Activated CD8-positive, alpha-beta T cell treated with anti-CD3 and anti-CD28 coated beads for 36 hours (primary cell): ENCODE measurements at regions not wholly inside any gene's neighbourhood (a gene's known extent, or its start where the extent isn't known, plus 50 kb on each side); places are given as distances from the start of the nearest gene placed in this dataset.

ENCODE experiments used
- ATAC-seq: fragments of 200-7000 bp; cut with Tn5 transposase; one replicate; pipeline ENCODE4 v1.10.0; 2021; ENCODE audit warnings: mild to moderate bottlenecking, moderate library complexity
- CTCF ChIA-PET: fragments of 350-600 bp; sonication (Branson Sonifier 250); formaldehyde crosslinking; loops from one replicate; lab custom pipeline; 2021; ENCODE audit warnings: antibody characterized with exemption; lab: Charles Lee
- POLR2A ChIA-PET: fragments of 350-600 bp; sonication (Branson Sonifier 250); formaldehyde crosslinking; loops from one replicate; lab custom pipeline; 2021; ENCODE audit warnings: antibody characterized with exemption; lab: Charles Lee
- DNase-seq: peaks from one replicate; pipeline ENCODE4 v3.0.0-alpha.2; 2020
- H3K27ac Mint-ChIP-seq: one replicate; pipeline ENCODE4 v1.8.0; 2021; ENCODE audit warnings: mild to moderate bottlenecking, mixed read lengths
- H3K27me3 Mint-ChIP-seq: one replicate; pipeline ENCODE4 v1.8.0; 2021; ENCODE audit warnings: mixed read lengths
- H3K36me3 Mint-ChIP-seq: one replicate; pipeline ENCODE4 v1.8.0; 2021; ENCODE audit warnings: low read depth, mixed read lengths
- H3K4me1 Mint-ChIP-seq: one replicate; pipeline ENCODE4 v1.8.0; 2021; ENCODE audit warnings: low read depth, mixed read lengths
- H3K4me3 Mint-ChIP-seq: one replicate; pipeline ENCODE4 v1.8.0; 2021; ENCODE audit warnings: mild to moderate bottlenecking, moderate library complexity, mixed read lengths
- H3K9me3 Mint-ChIP-seq: one replicate; pipeline ENCODE4 v1.8.0; 2021; ENCODE audit warnings: mixed read lengths
- CTCF ChIP-seq: fragments of 200-600 bp; IDR thresholded peaks from one replicate; pipeline ENCODE4 v1.8.0; 2022; ENCODE audit warnings: antibody characterized with exemption, mild to moderate bottlenecking
- intact Hi-C: fragments of 100-400 bp; cut with micrococcal nuclease; formaldehyde crosslinking; loops from one replicate; pipeline ENCODE4 v1.10.0; 2022

GRCh38 chr19:29305268-29305667 is 92.3 kb upstream of the UQCRFS1 start:
- Mint-ChIP-seq H3K9me3 (no peaks in the 10 kb centered on the region), H3K36me3 (no peaks in the 10 kb centered on the region), H3K27me3 (peaks cover 18% of the 10 kb centered on the region), H3K4me3 (no peak overlapping the region), H3K4me1 (peaks cover 4% of the 10 kb centered on the region), H3K27ac (no peak overlapping the region)
- no peak for DNase-seq
- no peak for ATAC-seq
- POLR2A ChIA-PET = no interaction called here
- TF ChIP-seq CTCF = no peak
- intact Hi-C loops = no loop called here
- CTCF ChIA-PET = no interaction called here

- CTCF ChIA-PET = interaction anchor here (0.8 kb wide), 1 partner anchor 46 kb away, joined by 3 read pairs; no protein-coding TSS in a partner anchor
- Mint-ChIP-seq H3K27me3 (peaks cover 21% of the 10 kb centered on the region), H3K4me3 (no peak overlapping the region), H3K4me1 (no peaks in the 10 kb centered on the region), H3K36me3 (no peaks in the 10 kb centered on the region), H3K9me3 (no peaks in the 10 kb centered on the region), H3K27ac (no peak overlapping the region)
- intact Hi-C loops = no loop called here
- TF ChIP-seq CTCF = no peak
- ATAC-seq (no peak), DNase-seq (no peak)
- POLR2A ChIA-PET = no interaction called here
Observed at GRCh38 chr19:29308977-29309590, 96.1 kb upstream of the UQCRFS1 start.

GRCh38 chr19:29309637-29310036 is 96.7 kb upstream of the UQCRFS1 start:
- H3K27me3 Mint-ChIP-seq = peaks cover 21% of the 10 kb centered on the region
- ATAC-seq (no peak), DNase-seq (no peak)
- POLR2A ChIA-PET = no interaction called here
- no peak for TF ChIP-seq CTCF
- no peak overlapping the region for H3K4me3 Mint-ChIP-seq
- intact Hi-C loops = no loop called here
- no peaks in the 10 kb centered on the region for H3K36me3 Mint-ChIP-seq
- no peak overlapping the region for H3K27ac Mint-ChIP-seq
- H3K4me1 Mint-ChIP-seq = no peaks in the 10 kb centered on the region
- no peaks in the 10 kb centered on the region for H3K9me3 Mint-ChIP-seq
- CTCF ChIA-PET = interaction anchor here (0.8 kb wide), 1 partner anchor 46 kb away, joined by 3 read pairs; no protein-coding TSS in a partner anchor

GRCh38 chr19:29311191-29311790 is 98.3 kb upstream of the UQCRFS1 start:
- POLR2A ChIA-PET = no interaction called here
- H3K27ac Mint-ChIP-seq = no peak overlapping the region

More at GRCh38 chr19:29311191-29311790, 98.3 kb upstream of the UQCRFS1 start:
- Mint-ChIP-seq H3K4me3 (no peak overlapping the region), H3K27me3 (peaks cover 19% of the 10 kb centered on the region), H3K9me3 (no peaks in the 10 kb centered on the region), H3K4me1 (no peaks in the 10 kb centered on the region), H3K36me3 (no peaks in the 10 kb centered on the region)
- no peak for DNase-seq
- TF ChIP-seq CTCF = no peak
- CTCF ChIA-PET = no interaction called here
- intact Hi-C loops = no loop called here
- no peak for ATAC-seq
